T47D (cell line): ENCODE measurements at regions not wholly inside any gene's neighbourhood (a gene's known extent, or its start where the extent isn't known, plus 50 kb on each side); places are given as distances from the start of the nearest gene placed in this dataset.

Experiments
- DNase-seq, 2 experiments: peaks; one replicate each; pipeline versions ENCODE4 v3.0.0 to v3.0.0-alpha.2; 2011 to 2012; ENCODE audit warnings: low read depth in 1 of 2, low spot score in 1 of 2
- JUND ChIP-seq: IDR thresholded peaks from 2 replicates; pipeline ENCODE4 v1.6.1; 2012; ENCODE audit warnings: low read depth
- in situ Hi-C: cut with HindIII; loops from 2 replicates; pipeline ENCODE4 v1.10.0; 2016; ENCODE audit warnings: low sequenced_read_pairs, low pct_unique_long_range_greater_than_20kb

- DNase-seq = no peak
- in situ Hi-C loops = no loop called here
- TF ChIP-seq JUND = no peak
These were observed 54.6 kb upstream of the FAM3C start for GRCh38 chr7:121450631-121451198.

GRCh38 chr7:121449735-121450240 is 53.7 kb upstream of the FAM3C start:
- in situ Hi-C loops = no loop called here
- TF ChIP-seq JUND = no peak
- no peak for DNase-seq

- DNase-seq = peak in 1 of 2 experiments; percentile 21
- no peak for TF ChIP-seq JUND
- in situ Hi-C loops = no loop called here
These were observed 53.2 kb upstream of the FAM3C start for GRCh38 chr7:121449329-121449728.

- no peak for DNase-seq
- no peak for TF ChIP-seq JUND
- in situ Hi-C loops = no loop called here
These were observed 52.3 kb upstream of the FAM3C start for GRCh38 chr7:121448429-121448828.

GRCh38 chr7:121447911-121448300 is 51.8 kb upstream of the FAM3C start:
- no peak for DNase-seq
- no peak for TF ChIP-seq JUND
- in situ Hi-C loops = no loop called here

GRCh38 chr7:121447243-121447910 is 51.3 kb upstream of the FAM3C start:
- TF ChIP-seq JUND = no peak
- in situ Hi-C loops = no loop called here
- no peak for DNase-seq

GRCh38 chr7:121446526-121446925 is 50.4 kb upstream of the FAM3C start:
- DNase-seq = peak; percentile 11 to 73
- in situ Hi-C loops = no loop called here
- TF ChIP-seq JUND = no peak
